Fibroblast of peridontal ligament (primary cell): ENCODE measurements at regions not wholly inside any gene's neighbourhood (a gene's known extent, or its start where the extent isn't known, plus 50 kb on each side); places are given as distances from the start of the nearest gene placed in this dataset.
A peak's percentile ranks its signal among the peaks of the same experiment; 100 is the strongest.
"Not testable (repeated sequence)": the region's sequence is repeated elsewhere in the genome, so short reads cannot be mapped to it uniquely, and the experiment has no call there.

Source experiments
- DNase-seq: peaks from one replicate; pipeline ENCODE4 v3.0.0-alpha.2; 2010; ENCODE audit errors: extremely low read depth

GRCh38 chr5:8701251-8701650, 832.3 kb downstream of the MTRR start:
- peak; percentile 30 for DNase-seq

GRCh38 chr5:8710426-8710930, 835.4 kb downstream of the SEMA5A start:
- DNase-seq: peak; percentile 57

- DNase-seq: no peak
Observed at GRCh38 chr5:8714198-8714597, 831.7 kb downstream of the SEMA5A start.

- no peak for DNase-seq
Observed at GRCh38 chr5:8714861-8715260, 831.0 kb downstream of the SEMA5A start.

- no peak for DNase-seq
Observed at GRCh38 chr5:8719796-8720195, 826.1 kb downstream of the SEMA5A start.

GRCh38 chr5:8720506-8720905, 825.4 kb downstream of the SEMA5A start:
- DNase-seq: no peak

GRCh38 chr5:8721536-8721935, 824.3 kb downstream of the SEMA5A start:
- no peak for DNase-seq

- no peak for DNase-seq
Observed at GRCh38 chr5:8726383-8727036, 819.4 kb downstream of the SEMA5A start.

GRCh38 chr5:8727396-8727795, 818.5 kb downstream of the SEMA5A start:
- DNase-seq: peak; percentile 54

- DNase-seq: peak; percentile 64
Observed at GRCh38 chr5:8729437-8729836, 816.4 kb downstream of the SEMA5A start.

- DNase-seq: peak; percentile 45
Observed at GRCh38 chr5:8730194-8730593, 815.7 kb downstream of the SEMA5A start.

GRCh38 chr5:8731110-8731509, 814.8 kb downstream of the SEMA5A start:
- DNase-seq: not testable (repeated sequence)

- DNase-seq: no peak
Observed at GRCh38 chr5:8740595-8740994, 805.3 kb downstream of the SEMA5A start.

GRCh38 chr5:8749556-8749955, 796.3 kb downstream of the SEMA5A start:
- peak; percentile 4 for DNase-seq

- DNase-seq: no peak
Observed at GRCh38 chr5:8750100-8750499, 795.8 kb downstream of the SEMA5A start.

- no peak for DNase-seq
Observed at GRCh38 chr5:8751971-8752370, 793.9 kb downstream of the SEMA5A start.

- peak; percentile 16 for DNase-seq
Observed at GRCh38 chr5:8752595-8752994, 793.3 kb downstream of the SEMA5A start.

GRCh38 chr5:8756498-8757084, 789.3 kb downstream of the SEMA5A start:
- peak; percentile 71 for DNase-seq

- DNase-seq: no peak
Observed at GRCh38 chr5:8765886-8766285, 780.0 kb downstream of the SEMA5A start.

- no peak for DNase-seq
Observed at GRCh38 chr5:8766448-8766847, 779.4 kb downstream of the SEMA5A start.

- no peak for DNase-seq
Observed at GRCh38 chr5:8767111-8767510, 778.8 kb downstream of the SEMA5A start.

- DNase-seq: no peak
Observed at GRCh38 chr5:8767746-8768145, 778.1 kb downstream of the SEMA5A start.

- no peak for DNase-seq
Observed at GRCh38 chr5:8769631-8770030, 776.2 kb downstream of the SEMA5A start.

GRCh38 chr5:8770431-8770830, 775.4 kb downstream of the SEMA5A start:
- DNase-seq: peak; percentile 22
